GM19025 (cell line): ENCODE measurements at regions not wholly inside any gene's neighbourhood (a gene's known extent, or its start where the extent isn't known, plus 50 kb on each side); places are given as distances from the start of the nearest gene placed in this dataset.
"Not testable (repeated sequence)": the region's sequence is repeated elsewhere in the genome, so short reads cannot be mapped to it uniquely, and the experiment has no call there.

Experiments
- ATAC-seq: cut with Tn5 transposase; IDR thresholded peaks from one replicate; pipeline ENCODE4 v1.9.1; 2021; ENCODE audit warnings: mild to moderate bottlenecking, low read depth, moderate library complexity; ENCODE audit not compliant: unreplicated experiment

DNA sequence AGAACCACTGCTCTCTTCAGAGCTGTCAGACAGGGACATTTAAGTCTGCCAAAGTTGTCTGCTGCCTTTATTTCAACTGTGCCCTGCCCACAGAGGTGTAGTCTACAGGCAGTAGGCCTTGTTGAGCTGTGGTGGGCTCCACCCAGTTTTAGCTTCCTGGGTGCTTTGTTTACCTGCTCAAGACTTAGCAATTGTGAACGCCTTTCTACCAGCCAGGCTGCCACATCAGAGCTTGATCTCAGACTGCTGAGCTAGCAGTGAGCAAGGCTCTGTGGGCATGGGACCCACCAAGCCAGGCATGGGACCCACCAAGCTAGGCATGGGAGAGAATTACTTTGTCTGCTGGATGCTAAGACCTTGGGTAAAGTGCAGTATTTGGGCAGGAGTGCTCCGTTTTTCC lies 351.8 kb downstream of the CDY1 start:
- not testable (repeated sequence) for ATAC-seq

DNA sequence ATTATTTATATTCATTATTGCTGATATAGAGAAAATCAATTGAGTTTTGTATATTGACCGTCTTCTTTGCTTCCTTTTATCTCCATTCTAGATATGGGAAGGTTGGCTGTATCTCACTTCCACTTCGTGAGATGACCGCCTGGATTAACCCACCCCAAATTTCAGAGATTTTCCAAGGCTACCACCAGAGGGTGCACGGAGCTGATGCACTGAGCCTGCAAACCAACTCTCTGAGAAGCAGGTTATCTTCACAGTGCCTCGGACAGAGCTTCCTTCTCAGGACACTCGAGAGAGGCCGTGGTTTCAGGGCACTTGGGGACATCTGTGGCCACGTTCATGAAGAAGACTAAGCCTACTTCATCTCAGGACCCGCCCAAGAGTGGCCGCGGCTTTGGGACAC lies 365.8 kb downstream of the CDY1 start:
- ATAC-seq, result not testable (repeated sequence)

DNA sequence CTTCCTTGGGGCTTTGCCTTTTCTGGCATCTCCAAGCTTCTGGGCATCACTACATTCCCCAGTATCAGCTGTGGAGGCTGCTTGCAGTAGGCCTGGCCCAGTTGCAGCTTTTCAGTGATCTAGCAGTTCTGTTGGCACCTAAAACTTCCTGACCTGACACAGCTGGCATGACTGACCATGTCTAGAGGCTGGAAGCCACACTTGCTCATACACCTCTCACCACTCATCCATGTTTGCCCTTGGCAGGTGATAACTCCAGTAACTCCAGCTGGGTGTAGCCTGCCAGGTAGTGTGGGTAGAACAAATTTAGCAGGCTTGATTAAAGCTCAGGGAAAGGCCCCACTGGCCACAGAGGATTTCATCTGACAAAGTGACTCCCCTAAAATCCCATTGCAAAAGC lies 377.9 kb downstream of the CDY1 start:
- not testable (repeated sequence) for ATAC-seq

DNA sequence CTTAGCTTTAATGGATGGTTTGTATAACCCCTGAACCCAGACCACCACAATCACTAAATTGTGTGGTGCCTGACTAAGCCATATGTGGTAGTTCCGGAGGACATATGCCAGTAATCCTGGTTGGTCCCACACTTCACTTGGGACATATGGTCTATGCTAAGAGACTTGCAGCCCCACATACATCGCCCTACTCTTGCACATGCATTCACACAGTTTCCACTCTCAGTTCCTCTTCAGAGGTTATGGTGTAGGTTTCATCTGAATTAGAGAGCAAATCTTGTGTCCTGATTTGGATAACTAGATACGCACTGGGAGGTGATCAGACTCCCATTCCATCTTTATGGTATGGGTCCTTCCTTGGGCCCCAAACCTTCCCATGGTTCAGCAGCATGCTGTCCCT lies 425.4 kb downstream of the CDY1 start:
- ATAC-seq, result not testable (repeated sequence)

DNA sequence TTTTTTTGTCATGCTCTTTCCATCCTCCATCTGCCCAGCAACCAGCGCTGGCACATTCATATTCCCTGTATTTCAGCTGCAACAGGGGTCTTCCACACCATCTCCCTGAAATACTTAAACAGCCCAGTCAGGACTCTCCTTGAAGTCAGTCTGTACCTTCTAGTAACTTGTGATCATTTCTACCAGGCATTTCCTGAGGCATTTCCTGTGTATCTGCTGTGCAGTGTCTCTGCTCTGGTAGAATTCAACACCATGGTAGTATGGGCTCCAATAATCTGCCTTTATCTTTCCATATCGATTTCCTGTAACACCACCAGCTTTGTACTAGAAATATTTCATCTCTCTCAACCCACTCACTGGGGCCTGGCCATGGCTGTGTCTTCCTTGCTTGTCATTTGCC lies 436.0 kb downstream of the CDY1 start:
- not testable (repeated sequence) for ATAC-seq

GRCh38 chrY:26059229-26059628 lies 437.3 kb downstream of the CDY1 start:
- ATAC-seq, result not testable (repeated sequence)

GRCh38 chrY:26073167-26073566 lies 451.2 kb downstream of the CDY1 start:
- ATAC-seq, result peak; percentile 93

GRCh38 chrY:26079433-26079832 lies 457.5 kb downstream of the CDY1 start:
- not testable (repeated sequence) for ATAC-seq

DNA sequence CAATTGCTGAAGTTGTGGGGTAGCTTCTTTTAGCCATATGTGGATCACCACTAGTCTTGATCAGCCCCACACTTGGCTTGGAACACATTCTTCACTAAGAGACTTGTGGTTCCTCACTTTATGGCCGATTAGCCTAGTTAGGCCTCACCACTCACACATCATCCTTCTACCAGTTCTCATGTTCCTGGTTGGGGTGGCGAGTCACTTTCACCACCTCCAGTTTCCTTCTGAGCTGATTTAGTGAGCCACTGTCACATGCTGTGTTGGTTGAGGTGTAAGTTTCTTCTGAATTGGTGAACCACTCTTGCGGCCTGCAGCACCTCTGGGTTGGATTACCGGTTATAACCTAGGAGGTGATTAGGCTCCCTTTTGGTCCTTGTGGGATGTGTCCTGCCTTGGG lies 459.3 kb downstream of the CDY1 start:
- ATAC-seq, result not testable (repeated sequence)

DNA sequence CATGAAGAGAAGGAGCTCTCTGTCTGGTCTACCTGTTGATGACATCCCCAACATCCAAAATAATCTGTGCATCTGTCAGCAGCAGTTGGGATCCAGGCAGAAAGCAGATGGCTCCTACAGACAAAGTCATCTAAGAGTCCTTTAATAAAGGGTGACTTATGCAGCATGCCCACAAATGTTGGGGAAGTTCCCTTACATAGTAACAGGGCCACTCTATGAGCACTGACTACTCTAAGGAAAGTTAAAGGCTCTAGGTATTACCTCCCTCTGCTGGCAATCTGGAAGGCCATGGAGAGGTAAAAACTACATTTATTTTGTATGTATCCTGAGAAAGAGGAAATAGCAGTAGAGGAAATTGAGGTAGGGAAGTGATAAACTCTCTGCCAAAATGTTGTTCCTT lies 465.2 kb downstream of the CDY1 start:
- not testable (repeated sequence) for ATAC-seq
